Fibroblast of the aortic adventitia (primary cell): ENCODE measurements at regions not wholly inside any gene's neighbourhood (a gene's known extent, or its start where the extent isn't known, plus 50 kb on each side); places are given as distances from the start of the nearest gene placed in this dataset.

Experiments used
- DNase-seq: peaks from one replicate; pipeline ENCODE4 v3.0.0-alpha.2; 2010; ENCODE audit warnings: low read depth
- H3K4me3 ChIP-seq: 2 replicates; pipeline ENCODE4 v1.5.1; 2011; ENCODE audit warnings: low read depth, mild to moderate bottlenecking, control low read depth, low read length, moderate library complexity
- TF ChIP-seq, protein P1 (sequence below): IDR thresholded peaks from 2 replicates; pipeline ENCODE4 v1.5.1; 2011; ENCODE audit warnings: mild to moderate bottlenecking, low read length, control low read depth, inconsistent platforms; ENCODE audit not compliant: insufficient read depth

DNA sequence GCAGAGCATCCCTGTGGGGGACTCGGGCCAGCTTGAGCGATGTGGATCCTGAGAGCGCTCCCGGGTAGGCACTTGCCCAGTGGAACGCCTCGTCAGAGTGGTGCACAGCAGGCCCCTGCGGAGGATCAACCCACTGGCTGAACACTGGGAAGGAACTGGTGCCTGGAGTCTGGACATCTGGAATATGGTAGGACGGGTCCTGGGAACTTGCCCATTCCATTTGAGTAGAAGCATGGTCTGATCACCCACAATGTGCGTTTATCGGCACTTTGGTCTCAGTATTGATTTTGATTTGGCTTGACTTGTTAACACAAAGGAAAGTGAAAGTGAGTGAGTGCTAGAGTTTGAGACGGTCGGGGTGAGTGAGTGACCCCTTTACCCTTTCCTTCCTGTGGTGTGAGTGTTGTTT, 1336.2 kb upstream of the CHAC2 start:
- TF ChIP-seq, protein P1, sequence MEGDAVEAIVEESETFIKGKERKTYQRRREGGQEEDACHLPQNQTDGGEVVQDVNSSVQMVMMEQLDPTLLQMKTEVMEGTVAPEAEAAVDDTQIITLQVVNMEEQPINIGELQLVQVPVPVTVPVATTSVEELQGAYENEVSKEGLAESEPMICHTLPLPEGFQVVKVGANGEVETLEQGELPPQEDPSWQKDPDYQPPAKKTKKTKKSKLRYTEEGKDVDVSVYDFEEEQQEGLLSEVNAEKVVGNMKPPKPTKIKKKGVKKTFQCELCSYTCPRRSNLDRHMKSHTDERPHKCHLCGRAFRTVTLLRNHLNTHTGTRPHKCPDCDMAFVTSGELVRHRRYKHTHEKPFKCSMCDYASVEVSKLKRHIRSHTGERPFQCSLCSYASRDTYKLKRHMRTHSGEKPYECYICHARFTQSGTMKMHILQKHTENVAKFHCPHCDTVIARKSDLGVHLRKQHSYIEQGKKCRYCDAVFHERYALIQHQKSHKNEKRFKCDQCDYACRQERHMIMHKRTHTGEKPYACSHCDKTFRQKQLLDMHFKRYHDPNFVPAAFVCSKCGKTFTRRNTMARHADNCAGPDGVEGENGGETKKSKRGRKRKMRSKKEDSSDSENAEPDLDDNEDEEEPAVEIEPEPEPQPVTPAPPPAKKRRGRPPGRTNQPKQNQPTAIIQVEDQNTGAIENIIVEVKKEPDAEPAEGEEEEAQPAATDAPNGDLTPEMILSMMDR, result no peak
- no peak overlapping the region for H3K4me3 ChIP-seq
- DNase-seq, result no peak

DNA sequence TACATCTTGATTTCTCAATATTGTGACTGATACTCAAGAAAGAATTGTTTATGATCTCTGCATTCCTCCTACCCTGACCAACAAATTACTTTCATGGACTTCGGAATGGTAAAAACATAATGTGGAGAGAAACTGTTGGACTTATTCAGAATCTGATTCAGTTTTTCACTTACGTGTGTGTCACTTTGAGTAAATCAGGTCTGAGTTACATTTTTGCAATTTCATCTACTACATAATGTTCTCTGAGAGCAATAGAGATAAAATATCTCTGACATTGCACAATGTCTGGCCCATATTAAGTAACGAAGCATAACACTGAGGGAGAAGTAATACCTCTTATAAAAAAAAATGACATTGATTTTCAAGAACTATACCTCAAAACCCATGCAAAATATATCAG, 1337.9 kb upstream of the CHAC2 start:
- DNase-seq, result peak; percentile 27
- no peak overlapping the region for H3K4me3 ChIP-seq
- TF ChIP-seq, protein P1, result no peak

GRCh38 chr2:52429171-52429570, 1338.4 kb upstream of the CHAC2 start:
- DNase-seq, result no peak
- TF ChIP-seq, protein P1, result no peak
- no peak overlapping the region for H3K4me3 ChIP-seq

GRCh38 chr2:52428224-52428623, 1339.4 kb upstream of the CHAC2 start:
- TF ChIP-seq, protein P1, result no peak
- DNase-seq, result no peak
- H3K4me3 ChIP-seq, result no peak overlapping the region

DNA sequence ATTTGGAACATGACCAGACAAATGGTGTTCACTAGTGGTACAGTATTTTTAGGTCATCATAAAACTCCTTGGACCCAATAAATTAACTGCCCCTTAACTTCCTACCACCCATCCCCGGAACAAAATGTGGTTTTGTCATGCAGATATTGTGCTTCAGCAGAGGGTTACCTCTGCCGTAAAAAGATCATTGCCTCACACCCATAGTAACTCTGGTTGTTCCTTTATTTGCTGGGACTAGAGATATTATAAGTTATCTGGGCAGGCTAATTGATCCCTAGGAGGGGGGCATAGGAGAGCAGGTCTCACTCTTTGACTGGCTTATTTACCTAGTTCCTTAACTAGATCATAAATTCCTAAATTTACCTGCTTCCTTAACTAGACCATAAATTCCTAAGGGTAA, 1343.9 kb upstream of the CHAC2 start:
- H3K4me3 ChIP-seq, result no peak overlapping the region
- TF ChIP-seq, protein P1, result no peak
- no peak for DNase-seq

- TF ChIP-seq, protein P1, result no peak
- DNase-seq, result no peak
These were observed 1344.5 kb upstream of the CHAC2 start for GRCh38 chr2:52423111-52423510.

GRCh38 chr2:52416340-52416739, 1351.3 kb upstream of the CHAC2 start:
- peak; percentile 16 for DNase-seq
- H3K4me3 ChIP-seq, result no peak overlapping the region
- TF ChIP-seq, protein P1, result no peak

More at GRCh38 chr2:52423111-52423510, 1344.5 kb upstream of the CHAC2 start:
- H3K4me3 ChIP-seq, result no peak overlapping the region
